Small intestine (tissue), 7 donors: ENCODE measurements at regions not wholly inside any gene's neighbourhood (a gene's known extent, or its start where the extent isn't known, plus 50 kb on each side); places are given as distances from the start of the nearest gene placed in this dataset.

Source experiments
- DNase-seq, 2 donors: peaks; one replicate each; pipeline versions ENCODE4 v3.0.0 to v3.0.0-alpha.2; 2013
- FAIRE-seq: peaks from 2 replicates; lab custom pipeline; 2012; peaks lifted over from hg19 to GRCh38; lab: Jason Lieb, UNC
- H3K27ac ChIP-seq, 3 donors: one replicate each; pipeline ENCODE4 v1.5.1; 2013; ENCODE audit warnings: low read length in 2 of 3, mild to moderate bottlenecking in 2 of 3, control low read depth in 1 of 3, inconsistent platforms in 1 of 3, low read depth in 1 of 3, moderate library complexity in 1 of 3
- H3K27me3 ChIP-seq, 3 donors: one replicate each; pipeline ENCODE4 v1.6.1; 2013; ENCODE audit warnings: low read length in 3 of 3, inconsistent platforms in 1 of 3; ENCODE audit not compliant: control insufficient read depth in 3 of 3, insufficient read depth in 3 of 3
- H3K36me3 ChIP-seq, 3 donors: one replicate each; pipeline ENCODE4 v1.6.1; 2013; ENCODE audit warnings: low read length in 3 of 3, inconsistent platforms in 1 of 3, low read depth in 1 of 3, mild to moderate bottlenecking in 1 of 3, moderate library complexity in 1 of 3; ENCODE audit not compliant: control insufficient read depth in 3 of 3, insufficient read depth in 2 of 3
- H3K4me1 ChIP-seq, 3 donors: one replicate each; pipeline ENCODE4 v1.6.1; 2013; ENCODE audit warnings: low read length in 2 of 3, inconsistent platforms in 1 of 3, low read depth in 1 of 3, mild to moderate bottlenecking in 1 of 3, moderate library complexity in 1 of 3; ENCODE audit not compliant: control insufficient read depth in 3 of 3, insufficient read depth in 2 of 3
- H3K4me3 ChIP-seq, 3 donors: one replicate each; pipeline ENCODE4 v1.5.1; 2013; ENCODE audit warnings: low read length in 3 of 3, control low read depth in 1 of 3, inconsistent platforms in 1 of 3, low read depth in 1 of 3, mild to moderate bottlenecking in 1 of 3, moderate library complexity in 1 of 3
- H3K9me3 ChIP-seq, 2 donors: one replicate each; pipeline ENCODE4 v1.6.1; 2013; ENCODE audit warnings: low read depth in 1 of 2, low read length in 1 of 2; ENCODE audit not compliant: control insufficient read depth in 2 of 2, insufficient read depth in 1 of 2
- WGBS, 3 donors: extraction: QIAGEN DNeasy Blood & Tissue Kit; methylation state at CpG; one replicate each; pipeline ENCODE4 v1.1.7; 2013; 5-methylcytosine and 5-hydroxymethylcytosine counted together
- donor health status: healthy with polysubstance abuse.
- donor health status: control.
- donor health status: control.
- donor health status: Bipolar disorder and iron deficiency.
- donor health status: healthy.

DNA sequence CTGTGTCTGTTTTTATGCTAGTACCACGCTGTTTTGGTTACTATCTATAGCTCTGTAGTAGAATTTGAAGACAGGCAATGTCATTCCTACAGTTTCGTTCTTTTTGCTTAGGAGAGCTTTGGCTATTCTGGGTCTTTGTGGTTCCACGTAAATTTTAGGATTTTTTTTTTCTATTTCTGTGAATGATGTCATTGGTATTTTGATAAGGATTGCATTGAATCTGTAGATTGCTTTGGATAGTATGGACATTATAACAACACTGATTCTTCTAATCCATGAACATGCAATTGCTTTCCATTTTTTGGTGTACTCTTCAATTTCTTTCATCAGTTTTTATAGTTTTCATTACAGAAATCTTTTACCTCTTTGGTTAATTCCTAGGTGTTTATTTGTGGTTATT lies 345.2 kb downstream of the TMEM121 start:
- Histone ChIP-seq H3K9me3 (peaks cover 0 to 15% of the 10 kb centered on the region in 2 donors), H3K27ac (no peak overlapping the region), H3K4me1 (no peaks in the 10 kb centered on the region), H3K4me3 (no peak overlapping the region), H3K36me3 (no peaks in the 10 kb centered on the region), H3K27me3 (no peaks in the 10 kb centered on the region)
- DNase-seq (no peak), FAIRE-seq (no peak)
- WGBS, 3 donors = 48 to 63% (median 56%) methylated on average over 3 of the region's 3 CpGs

DNA sequence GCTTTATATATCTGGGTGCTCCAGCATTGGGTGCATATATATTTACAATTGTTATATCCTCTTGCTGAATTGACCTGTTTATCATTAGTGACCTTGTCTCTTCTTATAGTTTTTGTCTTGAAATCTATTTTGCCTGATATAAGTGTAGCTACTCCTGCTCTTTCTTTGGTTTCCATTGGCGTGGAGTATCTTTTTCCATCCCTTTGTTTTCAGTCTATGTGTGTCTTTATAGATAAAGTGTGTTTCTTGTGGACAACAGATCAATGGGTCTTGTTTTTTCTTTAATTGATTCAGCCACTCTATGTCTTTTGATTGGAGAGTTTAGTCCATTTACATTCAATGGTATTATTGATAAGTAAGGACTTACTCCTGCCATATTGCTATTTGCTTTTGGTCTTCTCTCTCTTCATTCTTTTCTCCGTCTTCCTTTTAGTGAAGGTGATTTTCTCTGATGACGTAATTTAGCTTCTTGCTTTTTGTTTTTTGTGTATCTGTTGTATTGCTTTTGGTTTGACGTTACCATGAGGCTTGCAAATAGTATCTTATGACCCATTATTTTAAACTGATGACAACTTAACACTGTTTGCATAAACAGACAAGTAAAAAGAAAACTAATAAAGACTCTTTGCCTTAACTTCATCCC lies 347.6 kb downstream of the TMEM121 start:
- 73 to 76% (median 74%) methylated on average over 4 of the region's 4 CpGs for WGBS, 3 donors
- Histone ChIP-seq H3K4me1 (no peaks in the 10 kb centered on the region), H3K4me3 (no peak overlapping the region), H3K27ac (no peak overlapping the region), H3K27me3 (peaks cover 0 to 4% (median 0%) of the 10 kb centered on the region in 3 donors), H3K36me3 (no peaks in the 10 kb centered on the region), H3K9me3 (peaks cover 0 to 12% of the 10 kb centered on the region in 2 donors)
- FAIRE-seq (no peak), DNase-seq (no peak)

DNA sequence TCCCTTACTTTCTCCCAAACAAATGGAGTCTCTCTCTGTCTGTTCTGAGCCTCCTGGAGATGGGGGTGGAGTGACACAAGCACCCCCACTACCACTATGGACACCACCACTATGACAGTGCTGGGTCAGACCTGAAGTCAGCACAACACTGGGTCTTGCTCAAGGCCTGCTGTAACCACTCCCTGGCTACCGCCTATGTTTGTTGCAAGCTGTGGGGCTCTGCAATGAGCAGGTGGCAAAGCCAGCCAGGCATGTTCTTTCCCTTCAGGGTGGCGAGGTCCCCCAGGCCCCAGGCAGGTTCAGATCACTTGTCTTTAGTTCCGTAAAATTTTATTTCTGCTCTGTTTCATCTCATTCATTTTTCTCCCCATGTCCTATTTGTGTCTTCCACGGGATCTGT lies 349.8 kb downstream of the TMEM121 start:
- Histone ChIP-seq H3K4me1 (no peaks in the 10 kb centered on the region), H3K36me3 (no peaks in the 10 kb centered on the region), H3K4me3 (no peak overlapping the region), H3K9me3 (peaks cover 0 to 29% of the 10 kb centered on the region in 2 donors), H3K27ac (no peak overlapping the region), H3K27me3 (peaks cover 0 to 4% (median 0%) of the 10 kb centered on the region in 3 donors)
- WGBS, 3 donors = 60 to 68% (median 68%) methylated on average over 4 of the region's 4 CpGs
- no peak for FAIRE-seq
- DNase-seq = no peak

DNA sequence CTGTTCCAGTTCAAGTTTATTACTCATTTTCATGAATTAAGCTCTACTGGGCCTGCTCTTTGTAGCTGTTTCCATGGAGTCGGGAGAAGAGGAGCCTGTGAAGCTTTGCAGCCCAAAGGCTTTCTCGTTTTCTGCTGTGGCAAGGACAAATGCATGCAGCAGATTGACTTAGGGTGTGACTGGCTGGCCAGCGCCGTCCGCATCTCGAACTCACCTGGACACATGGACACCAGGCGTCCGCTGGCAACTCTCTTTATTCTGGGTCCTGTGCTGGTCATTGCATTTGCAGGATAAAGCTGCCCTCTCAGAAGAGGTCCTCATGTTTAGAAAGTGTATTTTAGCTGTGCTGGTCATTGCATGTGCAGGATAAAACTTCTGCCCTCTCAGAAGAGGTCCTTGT lies 350.4 kb downstream of the TMEM121 start:
- FAIRE-seq (no peak), DNase-seq (no peak)
- Histone ChIP-seq H3K27me3 (peaks cover 0 to 4% (median 0%) of the 10 kb centered on the region in 3 donors), H3K9me3 (peaks cover 0 to 35% of the 10 kb centered on the region in 2 donors), H3K36me3 (no peaks in the 10 kb centered on the region), H3K4me1 (no peaks in the 10 kb centered on the region), H3K4me3 (no peak overlapping the region), H3K27ac (no peak overlapping the region)
- WGBS, 3 donors = 86 to 90% (median 88%) methylated on average over 8 of the region's 8 CpGs

DNA sequence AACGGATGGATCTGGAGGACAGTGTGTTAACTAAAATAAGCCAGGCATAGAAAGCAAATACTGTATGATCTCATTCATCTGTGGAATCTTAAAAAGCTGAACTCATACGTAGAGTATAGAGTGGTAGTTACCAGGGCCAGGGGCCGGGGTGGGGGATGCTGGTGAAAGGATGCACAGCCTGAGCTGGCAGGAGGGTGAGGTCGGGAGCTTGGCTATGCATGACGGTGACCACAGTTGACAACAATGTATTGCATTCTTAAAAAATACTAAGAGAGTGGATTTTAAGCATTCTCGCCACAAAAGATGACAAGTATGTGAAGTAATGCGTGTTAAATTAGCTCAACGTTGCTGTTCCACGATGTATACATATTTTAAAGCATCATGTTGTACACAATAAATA lies 351.3 kb downstream of the TMEM121 start:
- no peak for FAIRE-seq

DNA sequence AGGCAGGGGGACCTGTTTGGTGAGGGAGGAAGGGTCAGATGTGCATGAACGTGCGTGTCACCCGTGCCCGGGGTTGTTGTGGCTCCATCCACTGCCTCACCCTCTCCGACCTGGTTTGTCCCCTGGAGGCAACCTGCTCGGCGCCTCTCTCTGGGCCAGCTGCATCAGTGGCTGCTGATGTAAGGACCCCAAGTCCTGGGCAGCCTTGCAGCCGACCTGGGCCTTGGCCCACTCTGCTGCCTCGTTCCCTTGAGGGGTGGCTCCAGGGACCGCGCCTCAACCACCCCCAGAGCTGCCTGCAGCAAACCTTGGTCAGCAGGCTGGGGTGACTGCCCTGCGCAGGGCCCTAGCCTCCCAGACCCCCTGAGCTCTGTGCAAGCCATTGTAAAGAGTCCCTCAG lies 351.7 kb downstream of the TMEM121 start:
- FAIRE-seq (no peak), DNase-seq (no peak)
- WGBS, 3 donors = 80 to 90% (median 85%) methylated on average over 11 to 12 of the region's 12 CpGs
- no peak overlapping the region for H3K27ac ChIP-seq
- H3K36me3 ChIP-seq = no peaks in the 10 kb centered on the region
- no peak overlapping the region for H3K4me3 ChIP-seq
- peaks cover 0 to 4% (median 0%) of the 10 kb centered on the region in 3 donors for H3K27me3 ChIP-seq
- peaks cover 0 to 44% of the 10 kb centered on the region in 2 donors for H3K9me3 ChIP-seq
- H3K4me1 ChIP-seq = no peaks in the 10 kb centered on the region

More for the DNA sequence above, 351.3 kb downstream of the TMEM121 start:
- no peak overlapping the region for H3K4me3 ChIP-seq
- H3K4me1 ChIP-seq = no peaks in the 10 kb centered on the region
- peaks cover 0 to 4% (median 0%) of the 10 kb centered on the region in 3 donors for H3K27me3 ChIP-seq
- WGBS, 3 donors = 82 to 84% (median 83%) methylated on average over 9 of the region's 9 CpGs
- H3K36me3 ChIP-seq = no peaks in the 10 kb centered on the region
- peaks cover 0 to 40% of the 10 kb centered on the region in 2 donors for H3K9me3 ChIP-seq
- no peak for DNase-seq
- no peak overlapping the region for H3K27ac ChIP-seq

DNA sequence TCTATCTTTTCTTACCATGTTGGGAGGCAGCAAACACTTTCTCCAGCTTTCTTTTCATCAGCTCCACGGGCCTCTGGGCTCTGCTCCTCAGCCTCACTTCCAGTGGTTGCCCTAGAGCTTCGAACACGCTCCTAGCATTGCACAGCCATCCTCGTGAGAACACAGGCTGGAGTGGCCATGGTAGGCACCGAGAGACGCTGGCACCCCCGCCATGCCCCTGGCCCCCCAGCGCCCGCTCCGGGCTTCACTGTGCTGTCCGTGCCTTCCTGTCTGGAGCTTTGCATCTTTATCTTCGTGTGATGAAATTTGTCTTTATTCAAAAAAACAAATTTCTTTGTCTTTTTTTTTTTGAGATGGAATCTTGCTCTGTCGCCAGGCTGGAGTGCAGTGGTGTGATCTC lies 352.2 kb downstream of the TMEM121 start:
- peaks cover 0 to 4% (median 0%) of the 10 kb centered on the region in 3 donors for H3K27me3 ChIP-seq
- no peaks in the 10 kb centered on the region for H3K36me3 ChIP-seq
- no peaks in the 10 kb centered on the region for H3K4me1 ChIP-seq
- no peak for FAIRE-seq
- H3K9me3 ChIP-seq = peaks cover 0 to 47% of the 10 kb centered on the region in 2 donors
- no peak for DNase-seq
- WGBS, 3 donors = 86 to 89% (median 88%) methylated on average over 13 of the region's 13 CpGs
- no peak overlapping the region for H3K27ac ChIP-seq
- H3K4me3 ChIP-seq = no peak overlapping the region

DNA sequence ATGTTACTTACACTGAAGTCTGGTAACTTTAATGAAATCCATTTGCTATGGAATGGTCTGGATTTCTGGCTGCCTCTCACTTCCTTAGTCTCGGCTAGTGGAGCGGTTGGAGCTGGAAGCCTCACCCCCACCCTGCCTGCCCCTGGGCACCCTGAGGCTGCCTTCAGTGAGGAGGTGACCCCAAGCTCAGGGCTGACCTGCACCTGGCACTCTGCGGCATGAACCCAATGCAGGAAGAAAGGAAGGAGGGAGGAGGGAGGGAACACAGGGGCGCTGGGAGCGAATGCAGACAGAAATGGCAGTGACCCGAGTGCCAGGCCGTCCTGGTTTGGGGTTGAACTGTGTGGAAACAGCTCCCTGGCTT lies 353.1 kb downstream of the TMEM121 start:
- Histone ChIP-seq H3K9me3 (peaks cover 0 to 49% of the 10 kb centered on the region in 2 donors), H3K27me3 (peaks cover 0 to 4% (median 0%) of the 10 kb centered on the region in 3 donors), H3K4me1 (no peaks in the 10 kb centered on the region), H3K27ac (no peak overlapping the region), H3K4me3 (no peak overlapping the region), H3K36me3 (no peaks in the 10 kb centered on the region)
- FAIRE-seq (no peak), DNase-seq (no peak)
- 72 to 73% (median 73%) methylated on average over 7 of the region's 7 CpGs for WGBS, 3 donors
